IPS DF 6.9 (cell line): ENCODE measurements at regions not wholly inside any gene's neighbourhood (a gene's known extent, or its start where the extent isn't known, plus 50 kb on each side); places are given as distances from the start of the nearest gene placed in this dataset.

Experiments used
- DNase-seq: peaks from one replicate; pipeline ENCODE4 v3.0.0-alpha.2; 2013; ENCODE audit warnings: low read depth, low spot score
- H3K27ac ChIP-seq: one replicate; pipeline ENCODE4 v1.5.1; 2013; ENCODE audit warnings: low read length, control low read depth
- H3K27me3 ChIP-seq: 2 replicates; pipeline ENCODE4 v1.6.1; 2013; ENCODE audit warnings: mild to moderate bottlenecking, low read length; ENCODE audit not compliant: control insufficient read depth, insufficient read depth
- H3K36me3 ChIP-seq: 2 replicates; pipeline ENCODE4 v1.6.1; 2013; ENCODE audit warnings: low read length; ENCODE audit not compliant: control insufficient read depth, insufficient read depth
- H3K4me1 ChIP-seq: 2 replicates; pipeline ENCODE4 v1.6.1; 2013; ENCODE audit warnings: low read length; ENCODE audit not compliant: control insufficient read depth, insufficient read depth
- H3K4me3 ChIP-seq: 2 replicates; pipeline ENCODE4 v1.5.1; 2013; ENCODE audit warnings: mild to moderate bottlenecking, low read length
- H3K9me3 ChIP-seq: 2 replicates; pipeline ENCODE4 v1.6.1; 2013; ENCODE audit warnings: low read length, inconsistent platforms; ENCODE audit not compliant: control insufficient read depth, insufficient read depth
- WGBS: extraction: QIAGEN DNeasy Blood & Tissue Kit; methylation state at CpG from one replicate; pipeline ENCODE4 v1.1.7; 2013; ENCODE audit warnings: mixed read lengths, missing lambda C conversion rate; ENCODE audit not compliant: insufficient read length, insufficient coverage; 5-methylcytosine and 5-hydroxymethylcytosine counted together

DNA sequence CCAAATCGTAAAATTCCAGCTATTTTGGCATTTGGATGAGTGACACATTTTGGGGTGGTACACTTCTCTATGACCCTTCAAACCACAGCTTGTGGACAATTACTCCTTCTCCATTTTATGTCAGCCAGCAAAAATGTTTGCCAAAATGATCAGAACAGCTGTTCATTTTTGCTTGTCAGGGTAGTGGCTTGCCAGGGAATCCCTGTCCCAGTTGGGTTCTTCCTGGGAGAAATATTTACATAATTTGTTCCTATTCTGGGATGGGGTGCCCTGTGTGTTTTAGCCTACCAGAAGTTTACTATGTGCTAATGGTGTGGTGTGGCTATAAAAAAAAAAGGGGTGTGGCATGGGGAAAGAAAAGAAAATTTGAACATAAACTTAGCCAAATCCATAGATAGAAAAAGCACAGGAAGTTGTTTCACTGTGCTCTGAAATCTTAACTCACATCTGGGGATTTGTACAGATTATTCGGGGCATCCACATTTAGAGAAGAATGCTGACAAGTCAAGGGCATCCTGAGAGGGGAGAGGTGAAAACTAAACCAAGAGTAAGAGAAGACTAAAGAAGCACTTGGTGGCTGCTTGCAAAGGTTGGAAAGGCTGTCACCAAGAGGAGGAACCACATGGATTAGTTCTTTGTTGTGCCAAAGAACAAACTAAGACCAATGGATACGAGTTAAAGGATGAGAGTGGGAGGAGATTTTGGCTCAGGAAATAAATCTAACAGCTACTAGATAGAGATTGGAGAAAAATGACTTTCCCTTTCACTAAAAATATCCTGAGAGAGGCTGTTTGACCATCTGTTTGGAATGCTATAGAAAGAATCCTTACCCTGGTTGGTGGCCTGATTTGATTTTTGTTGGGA, 55.2 kb upstream of the RBM24 start:
- Histone ChIP-seq H3K9me3 (no peaks in the 10 kb centered on the region), H3K27me3 (no peaks in the 10 kb centered on the region), H3K27ac (no peak overlapping the region), H3K4me3 (no peak overlapping the region), H3K4me1 (no peaks in the 10 kb centered on the region), H3K36me3 (no peaks in the 10 kb centered on the region)
- WGBS, result no CpG with 5 or more reads among the region's 3 CpGs
- no peak for DNase-seq

GRCh38 chr6:17226786-17227233, 54.4 kb upstream of the RBM24 start:
- H3K9me3 ChIP-seq, result no peaks in the 10 kb centered on the region
- no CpG with 5 or more reads among the region's 2 CpGs for WGBS
- H3K4me1 ChIP-seq, result no peaks in the 10 kb centered on the region
- DNase-seq, result no peak
- H3K27ac ChIP-seq, result no peak overlapping the region
- H3K4me3 ChIP-seq, result no peak overlapping the region
- H3K36me3 ChIP-seq, result no peaks in the 10 kb centered on the region
- no peaks in the 10 kb centered on the region for H3K27me3 ChIP-seq

DNA sequence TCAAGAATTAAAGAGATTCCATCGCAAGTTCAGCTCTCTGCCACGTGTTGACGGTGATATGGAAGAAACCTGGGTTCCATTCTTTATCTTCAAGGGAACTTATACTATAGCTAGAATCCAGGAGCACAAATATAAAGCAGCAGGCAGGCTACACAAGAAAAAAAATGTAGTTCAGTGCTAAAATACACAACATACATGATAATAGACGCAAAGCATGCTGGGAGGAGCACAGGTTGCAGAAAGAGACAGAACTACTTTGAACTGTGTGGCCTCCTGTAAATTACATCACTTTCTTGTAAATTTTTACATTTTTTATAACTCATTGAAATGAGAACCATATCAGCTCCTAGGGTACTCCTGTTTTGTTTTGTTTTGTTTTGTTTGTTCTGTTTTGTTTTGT, 53.8 kb upstream of the RBM24 start:
- no CpG with 5 or more reads among the region's 4 CpGs for WGBS
- H3K4me3 ChIP-seq, result no peak overlapping the region
- no peaks in the 10 kb centered on the region for H3K4me1 ChIP-seq
- H3K36me3 ChIP-seq, result no peaks in the 10 kb centered on the region
- no peak overlapping the region for H3K27ac ChIP-seq
- H3K27me3 ChIP-seq, result no peaks in the 10 kb centered on the region
- no peaks in the 10 kb centered on the region for H3K9me3 ChIP-seq
- no peak for DNase-seq
